HG03097 (cell line): ENCODE measurements at regions not wholly inside any gene's neighbourhood (a gene's known extent, or its start where the extent isn't known, plus 50 kb on each side); places are given as distances from the start of the nearest gene placed in this dataset.
"Not testable (repeated sequence)": the region's sequence is repeated elsewhere in the genome, so short reads cannot be mapped to it uniquely, and the experiment has no call there.

Source experiments
- ATAC-seq: cut with Tn5 transposase; IDR thresholded peaks from one replicate; pipeline ENCODE4 v1.9.1; 2021; ENCODE audit not compliant: unreplicated experiment, low FRiP score

DNA sequence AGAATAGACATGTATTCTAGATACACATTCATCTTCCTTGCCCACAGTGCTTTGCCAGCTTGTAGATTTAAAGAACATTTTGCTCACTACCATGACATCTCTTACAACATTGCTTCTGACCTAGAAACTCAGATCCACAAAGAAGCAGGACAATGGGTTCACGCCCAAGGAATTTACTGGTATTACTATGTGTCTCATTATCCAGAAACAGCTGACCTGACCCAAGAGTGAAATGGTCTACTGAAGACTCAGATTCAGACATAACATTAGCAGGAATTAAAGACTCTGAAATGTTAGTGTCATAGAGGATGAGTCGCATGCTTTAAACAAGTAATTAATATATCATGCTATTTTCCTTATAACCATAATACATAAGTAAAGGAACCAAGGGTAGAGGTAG is 731.4 kb downstream of the GALC start:
- no peak for ATAC-seq

DNA sequence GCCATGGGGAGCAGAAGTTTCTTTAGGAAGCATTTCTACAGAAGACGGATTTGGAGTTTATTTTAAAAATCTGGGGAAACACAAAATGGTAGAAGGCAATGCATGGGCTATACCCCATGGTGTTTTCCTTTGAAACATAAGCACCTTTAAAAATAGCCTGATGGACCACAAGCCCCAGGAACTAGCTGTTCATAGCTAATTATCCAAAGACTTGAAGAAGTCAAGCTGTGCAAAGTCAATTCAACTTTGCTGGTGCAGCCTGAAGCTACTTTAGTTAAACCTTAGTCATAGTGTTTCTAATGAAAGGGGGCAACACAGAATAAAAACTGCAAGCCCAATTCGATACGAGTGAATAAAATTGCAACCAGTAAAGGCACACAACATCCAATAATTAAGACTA is 732.5 kb downstream of the GALC start:
- no peak for ATAC-seq

DNA sequence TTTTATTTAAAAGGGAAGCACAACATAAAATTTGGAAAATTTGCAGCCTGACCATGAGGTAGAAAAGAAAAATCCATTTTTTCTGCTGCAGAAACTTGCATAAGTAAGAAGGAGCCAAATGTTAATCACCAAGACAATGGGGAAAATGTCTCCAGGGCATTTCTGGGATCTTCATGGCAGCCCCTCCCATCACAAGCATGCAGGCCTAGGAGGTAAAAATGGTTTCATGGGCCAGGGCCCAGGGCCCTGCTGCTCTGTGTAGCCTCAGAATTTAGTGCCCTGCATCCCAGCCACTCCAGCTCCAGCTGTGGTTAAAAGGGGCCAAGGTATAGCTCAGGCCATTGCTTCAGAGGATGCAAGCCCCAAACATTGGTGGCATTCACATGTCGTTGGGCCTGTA is 735.6 kb downstream of the GALC start:
- no peak for ATAC-seq

DNA sequence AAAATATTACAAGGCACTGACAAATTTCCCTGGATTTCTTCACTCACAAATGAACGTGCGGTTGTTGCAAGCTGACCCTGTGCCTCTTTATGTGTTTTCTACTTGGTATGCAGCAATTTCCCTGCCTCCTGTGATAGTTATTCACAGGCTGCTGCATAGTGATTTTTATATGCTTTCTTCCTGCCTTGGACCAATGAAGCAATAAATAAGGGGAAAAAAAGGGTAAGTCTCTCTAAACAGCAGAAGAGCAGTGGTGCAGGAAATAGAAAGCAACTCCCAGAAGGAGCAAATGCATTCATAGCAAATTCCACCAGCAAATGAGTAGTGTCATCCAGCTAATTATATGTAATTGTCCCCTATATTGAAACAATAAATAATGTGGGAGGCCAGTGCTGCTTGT is 737.9 kb downstream of the GALC start:
- no peak for ATAC-seq

DNA sequence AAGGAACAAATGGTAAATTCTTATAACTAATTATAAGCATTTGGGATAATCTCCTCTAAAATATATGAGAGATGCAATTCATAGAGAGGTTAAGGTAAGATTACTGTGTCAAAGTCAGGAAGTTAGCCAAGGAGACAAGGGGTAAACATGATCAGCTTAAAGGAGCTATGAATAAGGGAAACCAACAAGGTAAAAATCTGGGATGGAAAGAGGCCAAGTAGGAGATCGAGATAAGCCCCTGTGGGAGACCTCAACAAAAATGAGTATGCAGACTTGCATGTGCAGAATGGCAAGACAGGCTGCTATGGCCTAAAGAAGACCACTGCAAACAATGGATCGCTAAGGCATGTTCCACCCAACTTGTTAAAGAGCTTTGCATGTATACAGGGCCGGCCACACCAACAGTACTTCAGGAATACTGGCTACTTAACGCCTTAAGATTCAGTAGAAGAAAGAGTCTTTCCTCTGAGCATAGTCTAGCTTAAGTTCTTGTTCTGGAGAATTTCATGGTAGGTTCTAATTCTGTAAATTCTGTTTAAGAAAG is 738.6 kb downstream of the GALC start:
- ATAC-seq: no peak

DNA sequence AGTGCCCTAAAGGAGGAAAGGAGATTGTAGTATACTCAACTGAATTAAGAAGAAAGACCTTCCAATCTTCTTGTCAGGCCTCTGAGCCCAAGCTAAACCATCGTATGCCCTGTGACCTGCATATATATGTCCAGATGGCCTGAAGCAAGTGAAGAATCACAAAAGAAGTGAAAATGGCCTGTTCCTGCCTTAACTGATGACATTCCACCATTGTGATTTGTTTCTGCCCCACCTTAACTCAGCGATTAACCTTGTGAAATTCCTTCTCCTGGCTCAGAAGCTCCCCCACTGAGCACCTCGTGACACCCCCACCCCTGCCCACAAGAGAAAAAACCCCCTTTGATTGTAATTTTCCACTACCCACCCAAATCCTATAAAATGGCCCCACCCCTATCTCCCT is 739.2 kb downstream of the GALC start:
- not testable (repeated sequence) for ATAC-seq

DNA sequence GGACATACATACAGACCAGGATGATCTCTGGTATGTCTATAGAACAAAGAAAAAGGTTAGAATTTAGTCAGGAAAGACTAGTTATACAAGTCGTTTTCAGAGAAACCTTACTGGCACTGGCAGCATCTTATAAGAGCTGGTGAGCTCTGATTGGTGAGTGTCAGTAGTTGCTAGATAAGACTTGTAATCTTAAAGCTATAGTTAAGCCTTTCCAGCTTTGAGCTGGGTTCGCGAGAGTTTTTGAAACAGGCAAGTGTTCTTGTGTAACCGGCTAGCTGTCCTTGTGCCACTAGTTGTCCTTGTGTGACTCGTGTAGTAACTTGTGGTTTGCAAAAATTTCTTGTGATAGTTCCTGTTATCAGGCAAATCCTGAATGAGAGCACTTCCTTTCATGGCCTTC is 740.9 kb downstream of the GALC start:
- no peak for ATAC-seq

DNA sequence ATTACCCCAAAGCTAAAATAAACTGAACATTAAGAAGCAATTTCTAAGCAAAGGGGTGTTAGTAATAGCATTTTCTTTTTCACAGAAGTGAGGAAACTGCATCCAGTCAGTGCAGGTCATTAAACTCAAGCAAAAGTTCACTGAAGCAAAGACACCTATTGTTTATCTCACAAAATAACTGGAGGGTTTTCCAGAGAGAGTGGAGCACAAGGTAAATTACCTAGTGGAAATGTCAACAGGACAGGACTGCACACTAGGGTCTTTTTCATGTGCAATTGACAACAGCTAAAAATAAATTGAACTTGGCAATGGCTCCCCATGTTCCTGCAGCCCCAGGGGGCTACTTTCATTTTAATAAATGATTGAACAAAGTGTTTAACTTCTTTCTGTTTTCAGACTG is 742.0 kb downstream of the GALC start:
- ATAC-seq: no peak

DNA sequence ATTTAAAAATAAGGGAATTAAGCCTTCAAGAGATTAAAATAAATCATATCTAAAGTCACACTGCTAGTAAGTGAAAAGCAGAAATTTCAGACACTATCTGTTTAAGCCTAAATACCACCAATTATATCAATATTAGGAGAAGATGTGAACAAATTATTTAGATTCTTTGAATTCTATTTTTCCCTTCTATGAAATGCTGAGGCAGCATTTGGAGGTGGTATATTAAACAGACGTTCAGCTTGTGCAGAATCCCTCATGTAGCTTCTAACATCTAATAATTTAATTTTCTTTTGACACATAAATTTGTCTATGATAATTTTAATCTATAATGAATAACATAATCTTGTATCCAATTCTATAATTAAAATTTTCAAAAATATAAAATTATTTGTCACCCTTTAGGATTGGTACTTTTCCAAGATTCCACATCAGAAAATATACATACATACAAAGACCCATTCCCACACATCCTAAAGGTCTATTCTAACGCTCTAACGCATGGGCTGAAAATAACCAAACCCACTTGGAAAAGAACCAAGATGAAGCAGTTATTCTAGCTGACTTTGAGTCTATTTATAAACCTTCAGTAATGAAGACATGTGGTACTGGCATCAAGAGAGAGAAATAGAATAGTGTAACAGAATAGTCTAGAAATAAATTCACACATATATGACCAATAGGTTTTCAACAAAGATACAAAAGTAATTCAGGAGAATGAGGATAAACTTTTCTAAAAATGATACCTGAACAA is 751.8 kb downstream of the GALC start:
- no peak for ATAC-seq

DNA sequence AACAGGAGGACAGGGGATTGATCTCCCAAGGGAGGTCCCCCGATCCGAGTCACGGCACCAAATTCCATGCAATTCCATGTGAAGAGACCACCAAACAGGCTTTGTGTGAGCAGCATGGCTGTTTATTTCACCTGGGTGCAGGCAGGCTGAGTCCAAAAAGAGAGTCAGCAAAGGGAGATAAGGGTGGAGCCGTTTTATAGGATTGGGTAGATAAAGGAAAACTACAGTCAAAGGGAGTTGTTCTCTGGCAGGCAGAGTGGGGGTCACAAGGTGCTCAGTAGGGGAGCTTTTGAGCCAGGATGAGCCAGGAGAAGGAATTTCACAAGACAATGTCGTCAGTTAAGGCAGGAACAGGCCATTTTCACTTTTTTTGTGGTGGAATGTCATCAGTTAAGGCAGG is 752.7 kb downstream of the GALC start:
- ATAC-seq: not testable (repeated sequence)

DNA sequence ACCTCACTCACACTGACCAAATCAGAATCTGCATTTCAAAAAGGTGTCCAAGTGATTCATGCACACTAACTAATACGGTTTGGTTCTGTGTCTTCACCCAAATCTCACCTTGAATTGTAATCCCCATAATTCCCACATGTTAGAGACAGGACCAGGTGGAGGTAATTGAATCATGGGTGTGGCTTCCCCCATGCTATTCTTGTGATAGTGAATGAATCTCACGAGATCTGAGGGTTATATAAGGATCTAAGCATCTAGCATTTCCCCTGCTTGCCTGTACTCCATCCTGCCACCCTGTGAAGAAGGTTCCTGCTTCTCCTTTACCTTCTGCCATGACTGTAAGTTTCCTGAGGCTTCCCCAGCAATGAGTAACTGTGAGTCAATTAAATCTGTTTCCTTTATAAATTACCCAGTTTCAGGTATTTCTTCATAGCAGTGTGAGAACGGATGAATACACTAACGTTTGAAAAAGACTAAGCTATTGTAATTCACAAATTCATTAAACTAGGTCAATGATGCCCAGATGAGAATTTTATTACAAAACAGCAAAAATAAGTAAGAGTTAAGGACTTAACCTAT is 759.1 kb downstream of the GALC start:
- no peak for ATAC-seq

DNA sequence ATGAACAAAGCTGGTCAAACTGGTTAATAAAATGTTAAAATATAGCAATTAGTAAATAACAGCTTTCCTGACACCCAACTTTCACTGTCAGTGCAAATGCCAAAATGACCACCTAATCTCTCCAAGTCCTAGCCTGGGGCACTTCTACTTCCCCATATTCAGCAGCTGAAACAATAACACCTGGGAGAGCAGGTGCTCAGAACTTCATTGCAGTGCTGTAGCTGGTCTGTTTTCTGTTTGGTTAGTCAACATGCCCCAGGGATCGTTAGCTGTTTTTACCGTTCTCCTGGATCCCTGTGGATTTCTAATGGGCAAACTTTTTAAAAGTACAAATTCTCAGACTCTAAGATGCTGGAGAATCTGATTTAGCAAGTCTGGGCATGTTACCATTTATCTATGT is 759.7 kb downstream of the GALC start:
- no peak for ATAC-seq

DNA sequence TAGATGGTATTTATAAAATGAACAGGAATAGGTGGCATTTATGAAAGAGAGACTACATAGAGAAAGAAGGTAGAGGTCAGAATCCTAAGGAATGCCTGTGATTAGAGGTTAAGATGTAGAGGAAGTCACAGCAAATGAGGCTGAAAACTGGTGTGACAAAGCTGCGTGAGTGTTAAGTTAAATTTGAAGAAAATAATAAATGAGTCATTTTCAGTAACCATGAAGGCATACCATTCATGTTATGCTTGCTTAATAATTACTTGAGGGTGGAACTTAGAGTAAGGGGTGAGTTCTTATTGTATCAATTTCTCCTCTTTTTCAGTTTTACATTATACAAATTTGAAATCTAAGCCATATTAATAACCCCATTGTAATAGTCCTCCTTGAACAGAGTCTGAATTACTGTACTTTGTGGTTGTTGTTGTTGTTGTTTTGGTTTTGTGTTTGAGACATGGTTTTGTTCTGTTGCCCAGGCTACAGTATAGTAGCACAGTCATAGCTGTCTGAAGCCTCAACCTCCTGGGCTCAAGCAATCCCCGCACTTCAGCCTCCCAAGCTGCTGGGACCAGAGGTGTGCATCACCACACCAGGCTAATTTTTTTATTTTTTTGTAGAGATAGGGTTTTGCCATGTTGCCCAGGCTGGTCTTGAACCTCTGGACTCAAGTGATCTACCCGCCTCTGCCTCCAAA is 761.5 kb downstream of the GALC start:
- ATAC-seq: no peak

DNA sequence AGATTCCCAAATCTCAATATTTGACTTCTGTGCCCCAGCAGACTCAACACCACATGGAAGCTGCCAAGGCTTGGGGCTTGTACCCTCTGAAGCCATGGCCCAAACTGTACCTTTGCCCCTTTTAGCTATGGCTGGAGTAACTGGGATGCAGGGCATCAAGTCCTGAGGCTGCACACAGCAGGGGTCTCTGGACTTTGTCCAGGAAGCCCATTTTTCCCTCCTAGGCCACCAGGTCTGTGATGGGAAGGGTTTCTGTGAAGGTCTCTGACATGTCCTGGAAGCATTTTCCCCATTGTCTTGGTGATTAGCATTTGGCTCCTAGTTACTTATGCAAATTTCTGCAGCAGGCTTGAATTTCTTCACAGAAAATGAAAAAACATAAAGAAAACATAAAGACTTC is 762.3 kb downstream of the GALC start:
- ATAC-seq: no peak

DNA sequence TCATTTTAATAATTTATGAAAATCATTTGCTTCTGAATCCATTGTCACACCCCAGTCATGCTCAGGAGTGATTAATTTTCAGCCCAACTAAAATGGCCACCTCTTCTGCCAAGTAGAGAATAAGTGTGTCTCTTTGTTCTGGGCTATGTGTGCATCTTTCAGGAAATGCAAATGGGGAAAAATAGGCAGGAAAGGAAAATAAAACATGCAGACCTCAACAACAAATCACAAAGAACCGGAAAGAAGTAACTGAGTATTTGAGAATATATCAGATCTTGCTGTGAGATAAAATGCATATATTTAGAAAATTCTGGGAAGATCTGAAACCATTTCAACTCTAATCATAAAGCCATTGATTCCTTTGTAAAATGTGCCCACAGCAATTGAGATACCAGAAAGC is 763.9 kb downstream of the GALC start:
- no peak for ATAC-seq

DNA sequence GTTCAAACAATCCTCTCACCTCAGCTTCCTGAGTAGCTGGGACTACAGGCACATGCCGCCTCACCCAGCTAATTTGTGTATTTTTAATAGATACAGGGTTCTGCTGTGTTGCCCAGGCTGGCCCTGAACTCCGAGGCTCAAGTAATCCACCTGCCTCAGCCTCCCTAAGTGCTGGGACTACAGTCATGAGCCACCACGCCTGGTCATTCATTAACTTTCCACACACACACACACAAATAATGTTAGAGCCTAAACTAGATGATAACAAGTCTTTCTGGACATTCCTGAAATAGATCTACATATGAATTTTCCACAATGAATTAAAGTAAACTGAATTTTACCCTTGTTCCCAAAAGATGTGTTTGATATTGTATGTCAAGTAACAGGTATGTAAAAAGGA is 776.0 kb downstream of the GALC start:
- no peak for ATAC-seq

DNA sequence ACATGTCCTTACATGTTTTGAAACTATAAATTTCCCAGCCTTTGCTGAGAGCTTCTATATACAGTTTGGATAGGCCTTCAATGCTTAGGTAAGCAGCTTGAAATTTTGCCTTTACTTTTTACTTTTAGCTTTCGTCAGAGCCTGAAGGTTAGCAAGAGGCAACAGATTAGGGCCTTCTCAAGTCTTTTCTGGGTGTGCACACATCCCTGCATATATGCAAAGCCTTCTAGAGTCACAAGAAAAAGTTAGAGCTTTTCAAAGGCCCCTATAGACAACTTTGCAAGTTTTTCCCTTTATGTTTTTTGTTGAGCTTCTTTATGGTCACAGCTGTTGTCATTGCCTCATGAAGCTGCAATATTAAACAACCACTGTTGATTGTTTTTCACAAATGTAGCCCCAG is 778.4 kb downstream of the GALC start:
- ATAC-seq: no peak

DNA sequence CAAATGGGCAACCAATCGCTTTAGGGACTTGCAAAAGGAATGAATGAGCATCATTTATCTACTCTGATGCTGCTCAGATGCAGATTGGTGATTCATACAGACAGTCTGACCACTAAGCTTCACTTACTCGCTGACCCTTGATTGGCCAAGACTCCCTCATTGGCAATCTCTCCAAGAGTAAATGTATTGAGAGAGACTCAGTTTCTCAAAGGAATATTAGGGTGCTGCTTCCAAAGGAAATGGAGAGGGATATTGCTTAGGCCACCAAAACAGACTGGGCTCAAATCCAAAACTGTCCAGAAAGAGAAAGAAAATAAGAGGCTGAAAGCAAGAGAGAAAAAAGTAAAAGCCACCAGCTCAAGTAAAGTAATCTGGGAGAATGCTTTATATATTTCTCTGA is 785.2 kb downstream of the GALC start:
- no peak for ATAC-seq

DNA sequence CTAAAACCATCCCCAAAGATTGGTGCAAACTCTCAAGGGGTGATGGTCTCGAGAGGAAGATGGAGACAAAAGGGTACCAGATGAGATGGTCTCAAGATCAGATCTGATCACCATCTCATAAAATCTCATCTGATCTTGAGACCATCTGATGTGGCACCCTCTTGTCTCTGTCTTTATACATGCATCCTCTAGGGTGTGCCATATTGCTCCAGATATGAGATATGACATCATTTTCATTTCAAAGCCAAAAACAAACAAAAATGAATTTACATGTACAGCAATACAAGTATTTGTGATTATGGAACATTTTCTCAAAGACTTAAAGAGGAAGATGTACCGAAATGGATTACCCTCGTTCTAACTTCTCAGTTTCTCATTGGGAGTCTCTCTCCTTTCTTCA is 787.2 kb downstream of the GALC start:
- no peak for ATAC-seq

DNA sequence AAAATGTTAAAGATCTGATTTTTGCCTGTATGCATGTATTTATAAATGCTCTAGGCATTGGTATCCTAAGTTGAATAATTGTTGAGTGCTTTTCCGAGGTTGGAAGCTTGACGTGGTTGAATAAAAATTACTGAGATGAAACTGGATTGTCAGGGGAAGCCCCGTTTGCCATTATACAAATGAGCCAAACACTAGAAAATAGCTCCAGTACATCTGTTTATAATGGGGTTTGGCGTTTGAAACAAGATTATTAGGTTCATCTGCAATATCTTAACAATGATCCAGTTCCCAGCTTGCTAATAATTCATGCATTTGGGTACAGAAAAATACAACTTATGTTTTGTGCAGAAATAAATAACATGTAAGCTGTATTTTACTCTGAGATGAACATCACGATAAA is 789.6 kb downstream of the GALC start:
- no peak for ATAC-seq

DNA sequence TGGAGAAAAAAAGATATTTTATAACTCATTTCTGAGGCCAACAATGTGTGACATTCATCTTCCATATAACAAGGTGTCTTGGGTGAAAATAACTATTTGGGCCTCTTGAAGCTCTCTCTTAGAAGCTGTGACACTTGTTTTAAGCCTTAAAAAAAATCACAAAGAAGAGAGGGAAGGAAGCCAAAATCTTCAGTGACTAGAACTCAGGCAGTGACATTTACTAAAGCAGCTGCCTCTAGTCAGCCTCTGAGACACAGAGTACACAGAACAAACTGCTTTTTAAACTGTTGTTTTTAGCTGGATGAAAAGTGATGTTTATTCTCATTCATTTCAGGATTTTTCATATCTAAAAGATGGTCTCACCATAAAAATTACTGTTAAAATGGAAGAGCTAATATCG is 793.6 kb downstream of the GALC start:
- no peak for ATAC-seq

DNA sequence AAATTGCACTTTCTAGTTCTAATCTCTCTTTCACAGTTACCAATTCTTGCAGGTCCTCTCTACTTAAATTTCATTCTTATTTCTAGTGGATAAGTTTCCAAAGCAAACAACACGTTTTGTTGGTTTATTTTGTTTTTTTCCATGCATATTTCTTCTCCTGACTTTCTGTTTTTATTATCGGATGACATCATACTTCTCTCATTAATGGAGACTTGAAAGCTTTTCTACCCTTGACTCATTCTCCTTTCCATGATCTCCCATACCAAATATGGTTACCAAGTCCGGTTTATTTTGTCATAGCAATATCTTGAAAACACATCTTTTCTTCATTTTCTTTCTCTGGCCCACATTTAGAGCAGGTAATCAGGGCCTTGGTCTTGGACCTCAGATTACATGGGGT is 796.5 kb downstream of the GALC start:
- ATAC-seq: no peak
